GM23338 (cell line): ENCODE measurements at regions not wholly inside any gene's neighbourhood (a gene's known extent, or its start where the extent isn't known, plus 50 kb on each side); places are given as distances from the start of the nearest gene placed in this dataset.

Experiments used
- ATAC-seq: fragments of 200-7000 bp; cut with Tn5 transposase; 3 replicates; pipeline ENCODE4 v1.9.1; 2020
- DNase-seq: peaks from one replicate; pipeline ENCODE4 v3.0.0-alpha.2; 2015; ENCODE audit warnings: low spot score
- H2AFZ ChIP-seq: fragments of 200-600 bp; sonication (generic); 2 replicates; pipeline ENCODE4 v1.8.0; 2016; ENCODE audit warnings: antibody characterized with exemption, mild to moderate bottlenecking, moderate library complexity
- H3F3A ChIP-seq: fragments of 200-600 bp; sonication (generic); replicated peaks from 2 replicates; pipeline ENCODE4 v1.8.0; 2017; ENCODE audit warnings: antibody characterized with exemption, mixed run types, low read depth
- H3K27ac ChIP-seq: fragments of 200-600 bp; sonication (generic); 2 replicates; pipeline ENCODE4 v1.6.1; 2016; ENCODE audit warnings: low read depth
- H3K27me3 ChIP-seq: fragments of 200-600 bp; sonication (generic); 2 replicates; pipeline ENCODE4 v1.8.0; 2016; ENCODE audit warnings: mild to moderate bottlenecking, mixed run types, moderate library complexity; ENCODE audit not compliant: insufficient read depth
- H3K36me3 ChIP-seq: fragments of 200-600 bp; sonication (generic); 2 replicates; pipeline ENCODE4 v1.8.0; 2016; ENCODE audit warnings: mild to moderate bottlenecking; ENCODE audit not compliant: insufficient read depth
- H3K4me1 ChIP-seq: fragments of 200-600 bp; sonication (generic); 2 replicates; pipeline ENCODE4 v1.8.0; 2016; ENCODE audit warnings: mild to moderate bottlenecking, moderate library complexity; ENCODE audit not compliant: insufficient read depth
- H3K4me2 ChIP-seq: fragments of 200-600 bp; sonication (generic); 2 replicates; pipeline ENCODE4 v1.7.1; 2017; ENCODE audit warnings: mixed run types
- H3K4me3 ChIP-seq: fragments of 200-600 bp; sonication (generic); 2 replicates; pipeline ENCODE4 v1.6.1; 2016; ENCODE audit warnings: mixed run types
- H3K79me2 ChIP-seq: fragments of 200-600 bp; sonication (generic); replicated peaks from 2 replicates; pipeline ENCODE4 v1.8.0; 2017; ENCODE audit warnings: mild to moderate bottlenecking; ENCODE audit not compliant: insufficient read depth
- H3K9me2 ChIP-seq: fragments of 200-600 bp; sonication (generic); 2 replicates; pipeline ENCODE4 v1.8.0; 2017; ENCODE audit not compliant: insufficient read depth
- H4K20me1 ChIP-seq: fragments of 200-600 bp; sonication (generic); replicated peaks from 2 replicates; pipeline ENCODE4 v1.8.0; 2017; ENCODE audit warnings: mild to moderate bottlenecking; ENCODE audit not compliant: insufficient read depth
- H3K27ac Mint-ChIP-seq: 2 replicates; pipeline ENCODE4 v1.8.0; 2020; ENCODE audit warnings: inconsistent platforms, mild to moderate bottlenecking, moderate library complexity, mixed read lengths
- H3K27me3 Mint-ChIP-seq: 3 replicates; pipeline ENCODE4 v1.8.0; 2022; ENCODE audit warnings: low read depth, mild to moderate bottlenecking, moderate library complexity, mixed read lengths, inconsistent platforms; ENCODE audit not compliant: insufficient read depth, poor library complexity
- H3K36me3 Mint-ChIP-seq: 3 replicates; pipeline ENCODE4 v1.8.0; 2021; ENCODE audit warnings: low read depth, mild to moderate bottlenecking, inconsistent platforms, moderate library complexity, mixed read lengths
- H3K4me1 Mint-ChIP-seq: 3 replicates; pipeline ENCODE4 v1.8.0; 2020; ENCODE audit warnings: mild to moderate bottlenecking, inconsistent platforms, mixed read lengths
- H3K4me3 Mint-ChIP-seq: 3 replicates; pipeline ENCODE4 v1.8.0; 2021; ENCODE audit warnings: moderate library complexity, mild to moderate bottlenecking, inconsistent platforms, mixed read lengths
- H3K9me3 Mint-ChIP-seq: 3 replicates; pipeline ENCODE4 v1.8.0; 2020; ENCODE audit warnings: moderate library complexity, mild to moderate bottlenecking, inconsistent platforms, mixed read lengths
- CREB1 ChIP-seq: fragments of 250-450 bp; sonication (Bioruptor Pico); IDR thresholded peaks from 2 replicates; pipeline ENCODE4 v1.5.0; 2020; ENCODE audit warnings: low read depth, mild to moderate bottlenecking, moderate library complexity
- ETS1 ChIP-seq: IDR thresholded peaks from 2 replicates; pipeline ENCODE4 v1.6.1; 2016; ENCODE audit warnings: antibody characterized with exemption
- EZH2 ChIP-seq: fragments of 200-600 bp; sonication (generic); IDR thresholded peaks from one replicate; pipeline ENCODE4 v1.8.0; 2017; ENCODE audit warnings: antibody characterized with exemption, mild to moderate bottlenecking, low read depth; ENCODE audit not compliant: unreplicated experiment
- EZH2phosphoT487 ChIP-seq: fragments of 200-600 bp; sonication (generic); IDR thresholded peaks from one replicate; pipeline ENCODE4 v1.8.1; 2018; ENCODE audit warnings: antibody characterized with exemption; ENCODE audit not compliant: unreplicated experiment
- JUNB ChIP-seq: IDR thresholded peaks from one replicate; pipeline ENCODE4 v1.6.1; 2016; ENCODE audit warnings: antibody characterized with exemption; ENCODE audit not compliant: unreplicated experiment
- NANOG ChIP-seq: IDR thresholded peaks from 2 replicates; pipeline ENCODE4 v1.6.1; 2016; ENCODE audit warnings: antibody characterized with exemption, borderline replicate concordance
- POLR2AphosphoS5 ChIP-seq: IDR thresholded peaks from 2 replicates; pipeline ENCODE4 v1.6.1; 2016; ENCODE audit warnings: antibody characterized with exemption, low read depth
- REST ChIP-seq: IDR thresholded peaks from one replicate; pipeline ENCODE4 v1.6.1; 2018; ENCODE audit warnings: antibody characterized with exemption; ENCODE audit not compliant: unreplicated experiment
- STAT1 ChIP-seq: IDR thresholded peaks from one replicate; pipeline ENCODE4 v1.6.1; 2016; ENCODE audit warnings: antibody characterized with exemption; ENCODE audit not compliant: unreplicated experiment
- ZNF331 ChIP-seq: fragments of 250-450 bp; sonication (Bioruptor Pico); IDR thresholded peaks from 2 replicates; pipeline ENCODE4 v1.5.0; 2020; ENCODE audit warnings: low read depth, mild to moderate bottlenecking, moderate library complexity

DNA sequence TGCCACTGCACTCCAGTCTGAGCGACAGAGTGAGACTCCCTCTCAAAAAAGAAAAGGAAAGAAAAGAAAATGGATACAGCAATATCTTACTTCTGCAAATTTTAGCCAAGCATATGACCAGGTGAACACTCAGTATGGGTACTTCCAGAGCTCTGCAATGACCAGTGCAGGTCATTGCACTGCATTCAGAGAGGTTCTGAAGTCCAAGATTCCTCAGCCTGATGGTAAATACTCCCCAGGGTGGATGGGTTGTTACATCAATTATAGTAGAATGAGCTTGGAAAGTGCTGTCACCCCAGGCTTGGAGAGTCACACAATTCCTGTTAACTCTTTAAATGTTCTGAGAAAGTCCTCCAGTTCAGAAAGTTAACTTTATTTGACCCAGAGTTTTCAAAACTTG lies 103.7 kb downstream of the RPLP1 start:
- no peaks in the 10 kb centered on the region for H3K36me3 ChIP-seq
- H3F3A ChIP-seq = no peaks in the 10 kb centered on the region
- ATAC-seq (no peak), DNase-seq (no peak)
- no peak overlapping the region; the same call in 1 of the 2 replicates for H2AFZ ChIP-seq
- no peak for TF ChIP-seq STAT1
- Mint-ChIP-seq H3K36me3 (no peaks in the 10 kb centered on the region), H3K9me3 (peaks cover 8% of the 10 kb centered on the region; the same call in 2 of the 3 replicates), H3K27me3 (peaks cover 2% of the 10 kb centered on the region), H3K27ac (no peak overlapping the region), H3K4me3 (no peak overlapping the region), H3K4me1 (peaks cover 20% of the 10 kb centered on the region)
- no peak overlapping the region for H3K4me3 ChIP-seq
- no peaks in the 10 kb centered on the region for H3K27me3 ChIP-seq
- no peaks in the 10 kb centered on the region for H4K20me1 ChIP-seq
- H3K79me2 ChIP-seq = no peaks in the 10 kb centered on the region
- no peak overlapping the region; the same call in 1 of the 2 replicates for H3K4me2 ChIP-seq
- H3K27ac ChIP-seq = no peak overlapping the region
- no peaks in the 10 kb centered on the region for H3K9me2 ChIP-seq
- H3K4me1 ChIP-seq = peaks cover 10% of the 10 kb centered on the region

- Histone ChIP-seq H3K36me3 (no peaks in the 10 kb centered on the region), H4K20me1 (no peaks in the 10 kb centered on the region), H3K4me2 (peak overlapping the region; percentile 49), H3K4me3 (no peak overlapping the region), H3K79me2 (no peaks in the 10 kb centered on the region), H3F3A (no peaks in the 10 kb centered on the region), H3K27me3 (no peaks in the 10 kb centered on the region), H3K27ac (no peak overlapping the region), H2AFZ (peak overlapping the region; percentile 86), H3K9me2 (no peaks in the 10 kb centered on the region), H3K4me1 (peaks cover 10% of the 10 kb centered on the region)
- Mint-ChIP-seq H3K9me3 (peaks cover 3% of the 10 kb centered on the region; the same call in 1 of the 3 replicates), H3K4me3 (no peak overlapping the region), H3K36me3 (no peaks in the 10 kb centered on the region), H3K27me3 (peaks cover 2% of the 10 kb centered on the region), H3K27ac (no peak overlapping the region), H3K4me1 (peaks cover 20% of the 10 kb centered on the region)
- TF ChIP-seq ETS1 = no peak
- no peak for TF ChIP-seq REST
- TF ChIP-seq NANOG = no peak
- no peak for TF ChIP-seq JUNB
- no peak for TF ChIP-seq EZH2phosphoT487
- no peak for TF ChIP-seq POLR2AphosphoS5
- TF ChIP-seq EZH2 = no peak
- TF ChIP-seq CREB1 (CRISPR knock-in tag) = no peak
- TF ChIP-seq ZNF331 (CRISPR knock-in tag) = no peak
- ATAC-seq (no peak; the same call in 1 of the 3 replicates), DNase-seq (no peak)
Measured at GRCh38 chr15:69557020-69557706, 104.5 kb downstream of the RPLP1 start.
